SK-N-SH (cell line): ENCODE measurements at regions not wholly inside any gene's neighbourhood (a gene's known extent, or its start where the extent isn't known, plus 50 kb on each side); places are given as distances from the start of the nearest gene placed in this dataset.

Source experiments
- CTCF ChIA-PET: fragments of 300-600, 350-600 bp; formaldehyde crosslinking; extraction: SDS; loops from one replicate; lab custom pipeline; 2021; lab: Yijun Ruan, JAX
- POLR2A ChIA-PET: fragments of 350-600 bp; sonication (Branson Sonifier 250); formaldehyde crosslinking; extraction: SDS; loops from one replicate; lab custom pipeline; 2020; ENCODE audit warnings: antibody characterized with exemption, inconsistent platforms; lab: Yijun Ruan, JAX
- DNase-seq: peaks from one replicate; pipeline ENCODE4 v3.0.0; 2012
- H2AFZ ChIP-seq: fragments of 200-600 bp; sonication (generic); 2 replicates; pipeline ENCODE4 v1.8.1; 2016; ENCODE audit warnings: antibody characterized with exemption, mild to moderate bottlenecking, low read depth
- H3F3A ChIP-seq: fragments of 200-600 bp; sonication (generic); replicated peaks from 2 replicates; pipeline ENCODE3; 2016; ENCODE audit warnings: antibody characterized with exemption, mild to moderate bottlenecking; ENCODE audit not compliant: insufficient read depth
- H3K27ac ChIP-seq, 2 experiments: fragments of 200-500 bp in 1 of 2; fragments of 200-600 bp in 1 of 2; sonication (Bioruptor generic) in 1 of 2; sonication (generic), shearing (Covaris generic) in 1 of 2; 2 replicates each; pipeline versions ENCODE4 v1.5.1 to v1.6.1; 2014 to 2016; ENCODE audit warnings: low read depth in 2 of 2, inconsistent platforms in 1 of 2, low read length in 1 of 2, mild to moderate bottlenecking in 1 of 2, mixed read lengths in 1 of 2
- H3K27me3 ChIP-seq: fragments of 200-600 bp; sonication (generic), shearing (Covaris generic); 2 replicates; pipeline ENCODE4 v1.6.1; 2016; ENCODE audit warnings: mixed run types; ENCODE audit not compliant: insufficient read depth
- H3K36me3 ChIP-seq, 2 experiments: fragments of 200-500 bp in 1 of 2; fragments of 200-600 bp in 1 of 2; sonication (Bioruptor generic) in 1 of 2; sonication (generic) in 1 of 2; replicated peaks in 1 of 2; 2 replicates each; pipeline versions ENCODE3 to v1.5.1; 2014 to 2016; ENCODE audit warnings: low read length in 1 of 2, mild to moderate bottlenecking in 1 of 2; ENCODE audit not compliant: insufficient read depth in 2 of 2, control insufficient read depth in 1 of 2
- H3K4me1 ChIP-seq, 2 experiments: fragments of 200-500 bp in 1 of 2; fragments of 200-600 bp in 1 of 2; sonication (Bioruptor generic) in 1 of 2; sonication (generic), shearing (Covaris generic) in 1 of 2; 2 replicates each; pipeline versions ENCODE4 v1.5.1 to v1.6.1; 2014 to 2016; ENCODE audit warnings: low read depth in 1 of 2, low read length in 1 of 2, mixed run types in 1 of 2; ENCODE audit not compliant: insufficient read depth in 2 of 2, control insufficient read depth in 1 of 2
- H3K4me2 ChIP-seq: fragments of 200-600 bp; sonication (generic), shearing (Covaris generic); 2 replicates; pipeline ENCODE4 v1.6.1; 2017; ENCODE audit warnings: mixed run types
- H3K4me3 ChIP-seq, 2 experiments: fragments of 200-500 bp in 1 of 2; fragments of 200-600 bp in 1 of 2; sonication (Bioruptor generic) in 1 of 2; sonication (generic), shearing (Covaris generic) in 1 of 2; 2 replicates each; pipeline versions ENCODE4 v1.5.1 to v1.8.1; 2014 to 2016; ENCODE audit warnings: low read depth in 2 of 2, inconsistent platforms in 1 of 2, low read length in 1 of 2, mild to moderate bottlenecking in 1 of 2, mixed read lengths in 1 of 2, moderate library complexity in 1 of 2
- H3K79me2 ChIP-seq: fragments of 200-600 bp; sonication (generic); 2 replicates; pipeline ENCODE4 v1.8.1; 2017; ENCODE audit warnings: mild to moderate bottlenecking; ENCODE audit not compliant: insufficient read depth
- H3K9ac ChIP-seq: fragments of 200-600 bp; sonication (generic); 2 replicates; pipeline ENCODE4 v1.6.1; 2017; ENCODE audit warnings: mixed run types
- H3K9me2 ChIP-seq: fragments of 200-600 bp; sonication (generic); 2 replicates; pipeline ENCODE4 v1.6.1; 2017; ENCODE audit warnings: mixed run types
- H3K9me3 ChIP-seq: fragments of 200-600 bp; sonication (generic); 2 replicates; pipeline ENCODE4 v1.6.1; 2017; ENCODE audit warnings: mixed run types, mild to moderate bottlenecking, moderate library complexity
- H4K20me1 ChIP-seq: fragments of 200-600 bp; sonication (generic); 2 replicates; pipeline ENCODE4 v1.6.1; 2017; ENCODE audit warnings: mild to moderate bottlenecking, mixed run types; ENCODE audit not compliant: insufficient read depth
- EP300 ChIP-seq, 2 experiments: IDR thresholded peaks; 2 replicates each; pipeline versions ENCODE4 v1.4.0 to v1.6.1; 2012; ENCODE audit warnings: borderline replicate concordance in 1 of 2, low read depth in 1 of 2, low read length in 1 of 2
- FOSL2 ChIP-seq: IDR thresholded peaks from 2 replicates; pipeline ENCODE4 v1.4.0; 2012; ENCODE audit warnings: low read depth, mild to moderate bottlenecking, moderate library complexity, borderline replicate concordance
- GATA2 ChIP-seq: sonication (generic); formaldehyde crosslinking; IDR thresholded peaks from 2 replicates; pipeline ENCODE4 v1.5.0; 2020; ENCODE audit warnings: mild to moderate bottlenecking, missing genetic modification reagents
- JUND ChIP-seq: IDR thresholded peaks from 2 replicates; pipeline ENCODE4 v1.4.0; 2012
- MEF2A ChIP-seq: IDR thresholded peaks from 2 replicates; pipeline ENCODE4 v1.4.0; 2012; ENCODE audit warnings: low read depth, borderline replicate concordance
- MXI1 ChIP-seq: IDR thresholded peaks from 2 replicates; pipeline ENCODE4 v1.6.1; 2012; ENCODE audit warnings: mild to moderate bottlenecking, low read depth, low read length, improper control_type of control experiment
- POLR2AphosphoS5 ChIP-seq: IDR thresholded peaks from 2 replicates; pipeline ENCODE4 v1.6.1; 2012; ENCODE audit warnings: low read depth, low read length
- RXRA ChIP-seq: IDR thresholded peaks from 2 replicates; pipeline ENCODE4 v1.4.0; 2012; ENCODE audit warnings: low read depth, mild to moderate bottlenecking, borderline replicate concordance
- SIN3A ChIP-seq: IDR thresholded peaks from 2 replicates; pipeline ENCODE4 v1.6.1; 2012; ENCODE audit warnings: low read depth, mild to moderate bottlenecking, low read length, moderate library complexity, borderline replicate concordance
- TEAD4 ChIP-seq: IDR thresholded peaks from 2 replicates; pipeline ENCODE4 v1.4.0; 2012; ENCODE audit warnings: mild to moderate bottlenecking, borderline replicate concordance; ENCODE audit not compliant: insufficient read depth
- WGBS: methylation state at CpG from one replicate; pipeline ENCODE4 v1.1.6; 2017; ENCODE audit warnings: low lambda C conversion rate; 5-methylcytosine and 5-hydroxymethylcytosine counted together
- TF ChIP-seq, protein P1 (sequence below): fragments of 150-350 bp; IDR thresholded peaks from 2 replicates; pipeline ENCODE4 v1.6.1; 2017; ENCODE audit warnings: antibody characterized with exemption, low read length, low read depth, borderline replicate concordance
- TF ChIP-seq, protein P2 (sequence below): IDR thresholded peaks from 2 replicates; pipeline ENCODE4; 2012
- TF ChIP-seq, protein P3 (sequence below): fragments of 150-350 bp; IDR thresholded peaks from 2 replicates; pipeline ENCODE4 v1.6.1; 2016; ENCODE audit warnings: mild to moderate bottlenecking, low read depth, low read length
- TF ChIP-seq, protein P4 (sequence below): IDR thresholded peaks from 2 replicates; pipeline ENCODE4 v1.4.0; 2012; ENCODE audit warnings: low read depth, borderline replicate concordance
- TF ChIP-seq, protein P5 (sequence below): fragments of 200-600 bp; sonication (generic); IDR thresholded peaks from 2 replicates; pipeline ENCODE4 v1.6.1; 2017; ENCODE audit warnings: antibody characterized with exemption, mild to moderate bottlenecking, moderate library complexity

DNA sequence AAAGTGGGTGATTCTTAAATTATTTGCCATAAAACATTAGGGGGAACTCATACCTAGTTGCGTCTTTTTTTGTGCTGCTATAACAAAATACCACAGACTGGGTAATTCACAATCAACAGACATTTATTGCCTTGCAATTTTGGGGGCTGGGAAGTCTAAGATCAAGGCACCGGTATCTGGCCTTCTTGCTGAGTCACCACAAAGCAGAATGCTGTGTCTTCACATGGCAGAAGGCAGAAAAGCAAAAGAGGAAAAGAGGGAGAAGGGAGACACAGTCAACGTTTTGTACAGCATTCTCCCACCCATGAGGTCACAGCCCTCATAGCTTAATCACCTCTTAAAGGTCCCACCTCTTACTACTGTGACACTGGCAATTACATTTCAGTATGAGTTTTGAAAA is 291.0 kb downstream of the CHRM3 start:
- no peak for DNase-seq
- 37% methylated on average over 3 of the region's 3 CpGs for WGBS
- POLR2A ChIA-PET = no interaction called here

More for the DNA sequence above, 291.0 kb downstream of the CHRM3 start:
- H3K4me3 ChIP-seq = no peak overlapping the region
- TF ChIP-seq, protein P1, sequence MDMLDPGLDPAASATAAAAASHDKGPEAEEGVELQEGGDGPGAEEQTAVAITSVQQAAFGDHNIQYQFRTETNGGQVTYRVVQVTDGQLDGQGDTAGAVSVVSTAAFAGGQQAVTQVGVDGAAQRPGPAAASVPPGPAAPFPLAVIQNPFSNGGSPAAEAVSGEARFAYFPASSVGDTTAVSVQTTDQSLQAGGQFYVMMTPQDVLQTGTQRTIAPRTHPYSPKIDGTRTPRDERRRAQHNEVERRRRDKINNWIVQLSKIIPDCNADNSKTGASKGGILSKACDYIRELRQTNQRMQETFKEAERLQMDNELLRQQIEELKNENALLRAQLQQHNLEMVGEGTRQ = no peak
- TF ChIP-seq TEAD4 = no peak
- TF ChIP-seq, protein P2, sequence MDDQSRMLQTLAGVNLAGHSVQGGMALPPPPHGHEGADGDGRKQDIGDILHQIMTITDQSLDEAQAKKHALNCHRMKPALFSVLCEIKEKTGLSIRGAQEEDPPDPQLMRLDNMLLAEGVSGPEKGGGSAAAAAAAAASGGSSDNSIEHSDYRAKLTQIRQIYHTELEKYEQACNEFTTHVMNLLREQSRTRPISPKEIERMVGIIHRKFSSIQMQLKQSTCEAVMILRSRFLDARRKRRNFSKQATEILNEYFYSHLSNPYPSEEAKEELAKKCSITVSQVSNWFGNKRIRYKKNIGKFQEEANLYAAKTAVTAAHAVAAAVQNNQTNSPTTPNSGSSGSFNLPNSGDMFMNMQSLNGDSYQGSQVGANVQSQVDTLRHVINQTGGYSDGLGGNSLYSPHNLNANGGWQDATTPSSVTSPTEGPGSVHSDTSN = no peak
- TF ChIP-seq, protein P3, sequence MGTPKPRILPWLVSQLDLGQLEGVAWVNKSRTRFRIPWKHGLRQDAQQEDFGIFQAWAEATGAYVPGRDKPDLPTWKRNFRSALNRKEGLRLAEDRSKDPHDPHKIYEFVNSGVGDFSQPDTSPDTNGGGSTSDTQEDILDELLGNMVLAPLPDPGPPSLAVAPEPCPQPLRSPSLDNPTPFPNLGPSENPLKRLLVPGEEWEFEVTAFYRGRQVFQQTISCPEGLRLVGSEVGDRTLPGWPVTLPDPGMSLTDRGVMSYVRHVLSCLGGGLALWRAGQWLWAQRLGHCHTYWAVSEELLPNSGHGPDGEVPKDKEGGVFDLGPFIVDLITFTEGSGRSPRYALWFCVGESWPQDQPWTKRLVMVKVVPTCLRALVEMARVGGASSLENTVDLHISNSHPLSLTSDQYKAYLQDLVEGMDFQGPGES = no peak
- no peak for TF ChIP-seq JUND
- no peak for TF ChIP-seq MXI1
- no peak for TF ChIP-seq MEF2A
- no peak for TF ChIP-seq RXRA
- no peak for TF ChIP-seq EP300 (IDR thresholded peaks at IDR 0.05; ENCODE audit: borderline replicate concordance in 1 of 2, low read depth in 1 of 2, low read length in 1 of 2)
- no peak for TF ChIP-seq GATA2
- TF ChIP-seq SIN3A = no peak
- TF ChIP-seq, protein P4, sequence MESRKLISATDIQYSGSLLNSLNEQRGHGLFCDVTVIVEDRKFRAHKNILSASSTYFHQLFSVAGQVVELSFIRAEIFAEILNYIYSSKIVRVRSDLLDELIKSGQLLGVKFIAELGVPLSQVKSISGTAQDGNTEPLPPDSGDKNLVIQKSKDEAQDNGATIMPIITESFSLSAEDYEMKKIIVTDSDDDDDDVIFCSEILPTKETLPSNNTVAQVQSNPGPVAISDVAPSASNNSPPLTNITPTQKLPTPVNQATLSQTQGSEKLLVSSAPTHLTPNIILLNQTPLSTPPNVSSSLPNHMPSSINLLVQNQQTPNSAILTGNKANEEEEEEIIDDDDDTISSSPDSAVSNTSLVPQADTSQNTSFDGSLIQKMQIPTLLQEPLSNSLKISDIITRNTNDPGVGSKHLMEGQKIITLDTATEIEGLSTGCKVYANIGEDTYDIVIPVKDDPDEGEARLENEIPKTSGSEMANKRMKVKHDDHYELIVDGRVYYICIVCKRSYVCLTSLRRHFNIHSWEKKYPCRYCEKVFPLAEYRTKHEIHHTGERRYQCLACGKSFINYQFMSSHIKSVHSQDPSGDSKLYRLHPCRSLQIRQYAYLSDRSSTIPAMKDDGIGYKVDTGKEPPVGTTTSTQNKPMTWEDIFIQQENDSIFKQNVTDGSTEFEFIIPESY = no peak
- TF ChIP-seq FOSL2 = no peak
- no peak for TF ChIP-seq POLR2AphosphoS5
- TF ChIP-seq, protein P5, sequence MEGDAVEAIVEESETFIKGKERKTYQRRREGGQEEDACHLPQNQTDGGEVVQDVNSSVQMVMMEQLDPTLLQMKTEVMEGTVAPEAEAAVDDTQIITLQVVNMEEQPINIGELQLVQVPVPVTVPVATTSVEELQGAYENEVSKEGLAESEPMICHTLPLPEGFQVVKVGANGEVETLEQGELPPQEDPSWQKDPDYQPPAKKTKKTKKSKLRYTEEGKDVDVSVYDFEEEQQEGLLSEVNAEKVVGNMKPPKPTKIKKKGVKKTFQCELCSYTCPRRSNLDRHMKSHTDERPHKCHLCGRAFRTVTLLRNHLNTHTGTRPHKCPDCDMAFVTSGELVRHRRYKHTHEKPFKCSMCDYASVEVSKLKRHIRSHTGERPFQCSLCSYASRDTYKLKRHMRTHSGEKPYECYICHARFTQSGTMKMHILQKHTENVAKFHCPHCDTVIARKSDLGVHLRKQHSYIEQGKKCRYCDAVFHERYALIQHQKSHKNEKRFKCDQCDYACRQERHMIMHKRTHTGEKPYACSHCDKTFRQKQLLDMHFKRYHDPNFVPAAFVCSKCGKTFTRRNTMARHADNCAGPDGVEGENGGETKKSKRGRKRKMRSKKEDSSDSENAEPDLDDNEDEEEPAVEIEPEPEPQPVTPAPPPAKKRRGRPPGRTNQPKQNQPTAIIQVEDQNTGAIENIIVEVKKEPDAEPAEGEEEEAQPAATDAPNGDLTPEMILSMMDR = no peak
- TF ChIP-seq, all 33 proteins: peak for 0
- Histone ChIP-seq H3K9me3 (no peaks in the 10 kb centered on the region), H3F3A (no peaks in the 10 kb centered on the region), H3K27me3 (no peaks in the 10 kb centered on the region), H3K4me2 (no peak overlapping the region), H3K36me3 (peaks cover 0 to 8% of the 10 kb centered on the region in 2 experiments), H4K20me1 (no peaks in the 10 kb centered on the region), H3K9ac (no peak overlapping the region), H2AFZ (no peak overlapping the region), H3K79me2 (no peaks in the 10 kb centered on the region), H3K4me1 (peaks cover 0 to 16% of the 10 kb centered on the region in 2 experiments; a peak in 2 of 4 replicates), H3K27ac (peak overlapping the region in 1 of 2 experiments; percentile 54; a peak in 2 of 4 replicates), H3K9me2 (no peaks in the 10 kb centered on the region)
- CTCF ChIA-PET = no interaction called here
